ENCODE measurements at regions not wholly inside any gene's neighbourhood (a gene's known extent, or its start where the extent isn't known, plus 50 kb on each side); places are given as distances from the start of the nearest gene placed in this dataset.

- TF ChIP-seq POLR2AphosphoS5 (IDR thresholded peaks at IDR 0.05; ENCODE audit: borderline replicate concordance, low read depth, low read length) (no peak), EZH2 (IDR thresholded peaks at IDR 0.05) (no peak), FOXP2 (optimal IDR thresholded peaks at IDR 0.05; ENCODE audit: control extremely low read depth, extremely low read length, insufficient read depth) (no peak)
These were observed 56.4 kb downstream of the SMIM38 start for GRCh38 chr11:69211920-69212797.

Data from SK-N-MC (cell line).